Dendritic cell treated with granulocyte-macrophage colony-stimulating factor and Interleukin-4, amounts not matched to agents 40 ng/mL and 50 ng/mL, for 4 days (primary cell): ENCODE measurements at regions not wholly inside any gene's neighbourhood (a gene's known extent, or its start where the extent isn't known, plus 50 kb on each side); places are given as distances from the start of the nearest gene placed in this dataset.
"Not testable (repeated sequence)": the region's sequence is repeated elsewhere in the genome, so short reads cannot be mapped to it uniquely, and the experiment has no call there.

ENCODE experiments used
- H3K27ac Mint-ChIP-seq: one replicate; pipeline ENCODE4 v1.8.0; 2022; ENCODE audit warnings: mild to moderate bottlenecking, mixed read lengths
- H3K27me3 Mint-ChIP-seq: one replicate; pipeline ENCODE4 v1.8.0; 2022; ENCODE audit warnings: mild to moderate bottlenecking, mixed read lengths
- H3K36me3 Mint-ChIP-seq: one replicate; pipeline ENCODE4 v1.8.0; 2022; ENCODE audit warnings: low read depth, mixed read lengths
- H3K4me1 Mint-ChIP-seq: one replicate; pipeline ENCODE4 v1.8.0; 2022; ENCODE audit warnings: low read depth, mixed read lengths
- H3K4me3 Mint-ChIP-seq: one replicate; pipeline ENCODE4 v1.8.0; 2022; ENCODE audit warnings: mild to moderate bottlenecking, moderate library complexity, mixed read lengths
- H3K9me3 Mint-ChIP-seq: one replicate; pipeline ENCODE4 v1.8.0; 2022; ENCODE audit warnings: mixed read lengths
- intact Hi-C: fragments of 100-400 bp; cut with micrococcal nuclease; formaldehyde crosslinking; loops from one replicate; pipeline ENCODE4 v1.15.0; 2022

GRCh38 chr7:109387530-109387929 lies 817.9 kb downstream of the DNAJB9 start:
- Mint-ChIP-seq H3K27me3 (no peaks in the 10 kb centered on the region), H3K27ac (no peak overlapping the region), H3K9me3 (peaks cover 21% of the 10 kb centered on the region), H3K4me3 (no peak overlapping the region), H3K4me1 (no peaks in the 10 kb centered on the region), H3K36me3 (no peaks in the 10 kb centered on the region)
- intact Hi-C loops = no loop called here

GRCh38 chr7:109391240-109391639 lies 821.6 kb downstream of the DNAJB9 start:
- H3K9me3 Mint-ChIP-seq = no peaks in the 10 kb centered on the region
- H3K27ac Mint-ChIP-seq = no peak overlapping the region
- H3K27me3 Mint-ChIP-seq = no peaks in the 10 kb centered on the region
- no peaks in the 10 kb centered on the region for H3K4me1 Mint-ChIP-seq
- no peak overlapping the region for H3K4me3 Mint-ChIP-seq
- intact Hi-C loops = no loop called here
- no peaks in the 10 kb centered on the region for H3K36me3 Mint-ChIP-seq

DNA sequence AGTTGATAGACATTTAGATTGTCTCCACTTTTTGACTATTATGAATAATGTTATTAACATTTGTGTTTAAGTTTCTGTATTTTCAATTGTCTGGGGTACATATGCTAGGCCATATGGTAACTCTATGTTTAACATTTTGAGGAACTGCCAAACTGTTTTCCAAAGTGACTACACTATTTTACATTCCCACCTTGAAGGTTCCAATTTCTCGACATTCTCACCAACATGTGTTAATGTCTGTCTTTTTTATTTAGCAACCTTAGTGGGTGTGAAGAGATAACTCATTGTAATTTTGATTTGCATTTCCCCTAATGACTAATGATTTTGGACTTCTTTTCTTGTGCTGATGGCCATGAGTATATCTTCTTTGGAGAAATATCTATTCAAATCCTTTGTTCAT lies 832.4 kb downstream of the DNAJB9 start:
- Mint-ChIP-seq H3K27ac (no peak overlapping the region), H3K4me1 (no peaks in the 10 kb centered on the region), H3K36me3 (no peaks in the 10 kb centered on the region), H3K4me3 (no peak overlapping the region), H3K9me3 (peaks cover 4% of the 10 kb centered on the region), H3K27me3 (no peaks in the 10 kb centered on the region)
- intact Hi-C loops = no loop called here

DNA sequence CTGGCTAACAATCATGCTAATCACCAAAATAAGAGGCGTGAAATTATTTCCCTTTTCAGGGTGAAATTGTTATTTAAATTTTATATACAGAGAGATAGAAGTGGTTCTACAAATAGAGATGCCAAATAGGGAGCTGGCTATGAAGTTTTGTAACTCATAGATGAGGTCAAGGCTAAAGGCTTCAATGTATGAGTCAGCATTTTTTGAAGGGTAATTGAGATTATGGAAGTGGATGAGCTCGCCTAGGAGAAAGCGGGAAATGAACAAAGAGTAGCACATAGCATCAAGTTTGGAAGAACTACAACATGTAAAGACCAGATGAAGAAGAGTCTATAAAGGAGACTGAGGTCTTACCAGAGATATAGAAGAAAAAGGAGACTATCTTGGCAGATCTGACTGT lies 838.1 kb downstream of the DNAJB9 start:
- no peaks in the 10 kb centered on the region for H3K4me1 Mint-ChIP-seq
- H3K27ac Mint-ChIP-seq = no peak overlapping the region
- intact Hi-C loops = no loop called here
- H3K36me3 Mint-ChIP-seq = no peaks in the 10 kb centered on the region
- peaks cover 33% of the 10 kb centered on the region for H3K9me3 Mint-ChIP-seq
- H3K27me3 Mint-ChIP-seq = no peaks in the 10 kb centered on the region
- H3K4me3 Mint-ChIP-seq = no peak overlapping the region

- H3K4me1 Mint-ChIP-seq = no peaks in the 10 kb centered on the region
- intact Hi-C loops = no loop called here
Observed at GRCh38 chr7:109437957-109438356, 868.3 kb downstream of the DNAJB9 start.

GRCh38 chr7:109449760-109450159 lies 880.1 kb downstream of the DNAJB9 start:
- H3K27ac Mint-ChIP-seq = no peak overlapping the region
- H3K4me1 Mint-ChIP-seq = no peaks in the 10 kb centered on the region
- peaks cover 21% of the 10 kb centered on the region for H3K9me3 Mint-ChIP-seq
- H3K36me3 Mint-ChIP-seq = no peaks in the 10 kb centered on the region
- H3K27me3 Mint-ChIP-seq = no peaks in the 10 kb centered on the region
- intact Hi-C loops = no loop called here
- no peak overlapping the region for H3K4me3 Mint-ChIP-seq

More at GRCh38 chr7:109437957-109438356, 868.3 kb downstream of the DNAJB9 start:
- no peaks in the 10 kb centered on the region for H3K27me3 Mint-ChIP-seq
- H3K9me3 Mint-ChIP-seq = peaks cover 18% of the 10 kb centered on the region
- H3K36me3 Mint-ChIP-seq = no peaks in the 10 kb centered on the region
- no peak overlapping the region for H3K27ac Mint-ChIP-seq
- H3K4me3 Mint-ChIP-seq = no peak overlapping the region

- no peak overlapping the region for H3K4me3 Mint-ChIP-seq
- no peak overlapping the region for H3K27ac Mint-ChIP-seq
- H3K9me3 Mint-ChIP-seq = peaks cover 38% of the 10 kb centered on the region
- H3K4me1 Mint-ChIP-seq = no peaks in the 10 kb centered on the region
- intact Hi-C loops = no loop called here
- H3K36me3 Mint-ChIP-seq = no peaks in the 10 kb centered on the region
- no peaks in the 10 kb centered on the region for H3K27me3 Mint-ChIP-seq
Observed at GRCh38 chr7:109456116-109456515, 886.4 kb downstream of the DNAJB9 start.

- Mint-ChIP-seq H3K27ac (no peak overlapping the region), H3K36me3 (no peaks in the 10 kb centered on the region), H3K4me3 (no peak overlapping the region), H3K27me3 (no peaks in the 10 kb centered on the region), H3K4me1 (no peaks in the 10 kb centered on the region), H3K9me3 (peaks cover 12% of the 10 kb centered on the region)
- intact Hi-C loops = no loop called here
Observed at GRCh38 chr7:109460296-109460695, 890.6 kb downstream of the DNAJB9 start.

DNA sequence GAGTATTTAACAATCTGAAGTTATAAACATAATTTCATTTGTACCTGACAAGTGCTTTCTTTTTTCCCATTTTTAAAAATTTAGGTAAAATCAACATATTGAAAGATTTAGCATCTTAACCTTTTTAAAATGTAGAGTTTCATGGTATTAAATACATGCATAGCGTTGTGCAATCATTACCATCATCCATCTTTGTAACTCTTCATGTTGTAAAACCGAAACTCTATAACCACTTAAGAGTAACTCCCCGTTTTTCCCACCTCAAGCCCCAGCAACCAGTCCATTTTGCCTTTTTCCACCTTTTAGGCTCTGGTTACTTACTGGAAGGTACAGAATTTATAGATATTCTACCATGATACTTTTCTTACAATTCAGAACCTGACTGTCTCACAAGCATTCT lies 892.5 kb downstream of the DNAJB9 start:
- no peak overlapping the region for H3K27ac Mint-ChIP-seq
- H3K9me3 Mint-ChIP-seq = peaks cover 7% of the 10 kb centered on the region
- no peaks in the 10 kb centered on the region for H3K4me1 Mint-ChIP-seq
- no peaks in the 10 kb centered on the region for H3K36me3 Mint-ChIP-seq
- H3K27me3 Mint-ChIP-seq = no peaks in the 10 kb centered on the region
- H3K4me3 Mint-ChIP-seq = no peak overlapping the region
- intact Hi-C loops = no loop called here

- H3K4me1 Mint-ChIP-seq, intact Hi-C loops, H3K36me3 Mint-ChIP-seq, H3K27me3 Mint-ChIP-seq, H3K9me3 Mint-ChIP-seq, H3K27ac Mint-ChIP-seq, H3K4me3 Mint-ChIP-seq: not testable (repeated sequence)
Observed at GRCh38 chr7:109467729-109468128, 898.1 kb downstream of the DNAJB9 start.

DNA sequence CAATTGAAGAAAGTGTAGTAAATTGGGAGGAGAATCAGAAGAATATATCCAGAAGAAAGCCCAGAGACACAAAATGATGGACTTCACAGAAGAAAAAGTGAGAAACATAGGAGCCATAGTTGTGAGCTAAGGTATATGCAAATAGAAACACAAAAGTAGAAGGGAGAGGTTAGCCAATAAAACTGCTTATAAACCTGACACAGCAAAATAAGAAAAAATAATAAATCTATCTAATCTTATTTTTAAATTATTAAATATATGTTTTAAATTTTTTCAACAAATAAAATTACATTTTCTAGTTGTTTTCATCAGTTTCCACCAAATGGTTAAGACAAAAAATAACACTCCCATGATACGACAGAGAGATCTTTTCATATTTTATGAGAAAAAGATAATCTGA lies 903.5 kb downstream of the DNAJB9 start:
- H3K36me3 Mint-ChIP-seq = no peaks in the 10 kb centered on the region
- no peak overlapping the region for H3K27ac Mint-ChIP-seq
- no peaks in the 10 kb centered on the region for H3K4me1 Mint-ChIP-seq
- H3K4me3 Mint-ChIP-seq = no peak overlapping the region
- H3K27me3 Mint-ChIP-seq = no peaks in the 10 kb centered on the region
- intact Hi-C loops = no loop called here
- H3K9me3 Mint-ChIP-seq = no peaks in the 10 kb centered on the region

DNA sequence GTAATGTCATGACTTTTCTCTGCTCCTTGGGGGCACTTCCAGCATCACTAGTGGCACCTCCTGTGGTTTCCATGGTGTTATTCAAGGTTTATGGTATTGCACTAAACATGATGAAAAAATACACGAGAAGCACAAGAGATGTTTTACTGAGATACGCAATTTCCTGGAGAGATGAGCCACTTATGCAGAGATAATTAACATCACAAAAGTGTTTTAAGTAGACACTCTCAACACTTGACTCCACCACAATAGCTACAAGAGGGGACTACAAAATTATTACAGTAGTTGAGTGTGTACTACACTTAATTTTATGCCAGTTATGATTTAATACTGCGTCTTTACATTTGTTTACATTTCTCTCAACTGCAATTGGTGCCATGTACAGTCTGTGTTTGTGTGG lies 906.7 kb downstream of the DNAJB9 start:
- no peak overlapping the region for H3K27ac Mint-ChIP-seq
- H3K36me3 Mint-ChIP-seq = no peaks in the 10 kb centered on the region
- intact Hi-C loops = no loop called here
- no peaks in the 10 kb centered on the region for H3K4me1 Mint-ChIP-seq
- H3K27me3 Mint-ChIP-seq = no peaks in the 10 kb centered on the region
- H3K9me3 Mint-ChIP-seq = no peaks in the 10 kb centered on the region
- no peak overlapping the region for H3K4me3 Mint-ChIP-seq

DNA sequence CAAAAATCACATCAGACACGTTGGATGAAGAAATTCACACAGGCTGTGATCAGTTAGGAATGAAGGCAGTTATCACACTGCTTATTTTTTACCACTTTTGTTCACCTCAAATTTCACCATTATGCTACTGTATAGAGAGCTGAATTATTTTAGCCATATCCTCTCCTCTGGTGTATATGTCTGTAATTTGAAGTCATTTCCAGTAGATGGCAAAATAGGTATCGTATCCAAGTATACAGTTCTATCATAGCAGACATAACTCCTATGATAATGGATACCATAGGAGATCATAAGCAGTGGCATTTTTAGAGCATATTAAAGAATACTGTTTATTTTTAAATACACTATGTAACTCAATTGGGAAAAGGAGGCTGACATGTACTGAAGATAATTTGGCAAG lies 909.7 kb downstream of the DNAJB9 start:
- Mint-ChIP-seq H3K27ac (no peak overlapping the region), H3K4me3 (no peak overlapping the region), H3K27me3 (no peaks in the 10 kb centered on the region), H3K4me1 (no peaks in the 10 kb centered on the region), H3K9me3 (no peaks in the 10 kb centered on the region), H3K36me3 (no peaks in the 10 kb centered on the region)
- intact Hi-C loops = no loop called here

DNA sequence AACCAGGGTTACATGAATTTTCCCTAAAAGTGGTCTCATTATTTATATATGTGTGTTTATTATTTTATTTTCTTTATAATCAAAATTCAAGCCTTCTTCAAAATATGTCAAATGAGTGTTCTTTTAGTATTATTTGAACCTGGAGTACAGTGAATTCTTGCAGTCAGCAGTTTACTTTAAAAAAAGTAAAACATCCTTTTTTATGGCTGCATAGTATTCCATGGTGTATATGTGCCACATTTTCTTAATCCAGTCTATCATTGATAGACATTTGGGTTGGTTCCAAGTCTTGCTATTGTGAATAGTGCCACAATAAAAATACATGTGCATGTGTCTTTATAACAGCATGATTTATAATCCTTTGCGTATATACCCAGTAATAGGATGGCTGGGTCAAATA lies 920.9 kb downstream of the DNAJB9 start:
- intact Hi-C loops, H3K27me3 Mint-ChIP-seq, H3K9me3 Mint-ChIP-seq, H3K4me1 Mint-ChIP-seq, H3K4me3 Mint-ChIP-seq, H3K27ac Mint-ChIP-seq, H3K36me3 Mint-ChIP-seq: not testable (repeated sequence)

GRCh38 chr7:109497053-109497452 lies 927.4 kb downstream of the DNAJB9 start:
- Mint-ChIP-seq H3K36me3 (no peaks in the 10 kb centered on the region), H3K9me3 (peaks cover 16% of the 10 kb centered on the region), H3K27ac (no peak overlapping the region), H3K27me3 (no peaks in the 10 kb centered on the region), H3K4me1 (no peaks in the 10 kb centered on the region), H3K4me3 (no peak overlapping the region)
- intact Hi-C loops = no loop called here

- no peaks in the 10 kb centered on the region for H3K27me3 Mint-ChIP-seq
- H3K9me3 Mint-ChIP-seq = peaks cover 16% of the 10 kb centered on the region
- no peaks in the 10 kb centered on the region for H3K36me3 Mint-ChIP-seq
- no peak overlapping the region for H3K4me3 Mint-ChIP-seq
- H3K4me1 Mint-ChIP-seq = no peaks in the 10 kb centered on the region
- intact Hi-C loops = no loop called here
- no peak overlapping the region for H3K27ac Mint-ChIP-seq
Observed at GRCh38 chr7:109498131-109498530, 928.5 kb downstream of the DNAJB9 start.
